ENCODE measurements at regions not wholly inside any gene's neighbourhood (a gene's known extent, or its start where the extent isn't known, plus 50 kb on each side); places are given as distances from the start of the nearest gene placed in this dataset.

- H3K36me3 ChIP-seq (ENCODE audit: control insufficient read depth, insufficient read depth, low read length): no peaks in the 10 kb centered on the region
- H3K4me1 ChIP-seq (ENCODE audit: control insufficient read depth, insufficient read depth, low read length, poor library complexity, severe bottlenecking): no peaks in the 10 kb centered on the region
- H3K27ac ChIP-seq (ENCODE audit: low read depth, low read length, severe bottlenecking): no peak overlapping the region
- no peaks in the 10 kb centered on the region for H3K9me3 ChIP-seq (ENCODE audit: control insufficient read depth, low read length)
- no peak overlapping the region for H3K4me3 ChIP-seq (ENCODE audit: extremely low read depth, insufficient read depth, low read length, poor library complexity, severe bottlenecking)
- WGBS, 2 experiments (ENCODE audit: insufficient coverage in 2 of 2): 92 to 95% methylated on average over 1 to 3 of the region's 3 CpGs
Measured at GRCh38 chr4:181427076-181427475, 816.1 kb upstream of the TENM3 start.

- Histone ChIP-seq H3K4me1 (ENCODE audit: control insufficient read depth, insufficient read depth, low read length, poor library complexity, severe bottlenecking) (no peaks in the 10 kb centered on the region), H3K4me3 (ENCODE audit: extremely low read depth, insufficient read depth, low read length, poor library complexity, severe bottlenecking) (no peak overlapping the region), H3K27ac (ENCODE audit: low read depth, low read length, severe bottlenecking) (no peak overlapping the region), H3K36me3 (ENCODE audit: control insufficient read depth, insufficient read depth, low read length) (no peaks in the 10 kb centered on the region), H3K9me3 (ENCODE audit: control insufficient read depth, low read length) (no peaks in the 10 kb centered on the region)
- 100% methylated on average over 1 of the region's 1 CpG; no CpG with 5 or more reads in 1 of the 2 experiments for WGBS, 2 experiments (ENCODE audit: insufficient coverage in 2 of 2)
Measured at GRCh38 chr4:181431006-181431405, 812.2 kb upstream of the TENM3 start.

- H3K9me3 ChIP-seq (ENCODE audit: control insufficient read depth, low read length): no peaks in the 10 kb centered on the region
- no peak overlapping the region for H3K4me3 ChIP-seq (ENCODE audit: extremely low read depth, insufficient read depth, low read length, poor library complexity, severe bottlenecking)
- H3K4me1 ChIP-seq (ENCODE audit: control insufficient read depth, insufficient read depth, low read length, poor library complexity, severe bottlenecking): no peaks in the 10 kb centered on the region
- no peak overlapping the region for H3K27ac ChIP-seq (ENCODE audit: low read depth, low read length, severe bottlenecking)
- H3K36me3 ChIP-seq (ENCODE audit: control insufficient read depth, insufficient read depth, low read length): no peaks in the 10 kb centered on the region
- WGBS, 2 experiments (ENCODE audit: insufficient coverage in 2 of 2): 82 to 91% methylated on average over 2 of the region's 3 CpGs
Measured at GRCh38 chr4:181431661-181432060, 811.5 kb upstream of the TENM3 start.

- no peak overlapping the region for H3K27ac ChIP-seq (ENCODE audit: low read depth, low read length, severe bottlenecking)
- H3K4me1 ChIP-seq (ENCODE audit: control insufficient read depth, insufficient read depth, low read length, poor library complexity, severe bottlenecking): no peaks in the 10 kb centered on the region
- 38 to 45% methylated on average over 5 to 6 of the region's 6 CpGs for WGBS, 2 experiments (ENCODE audit: insufficient coverage in 2 of 2)
- H3K36me3 ChIP-seq (ENCODE audit: control insufficient read depth, insufficient read depth, low read length): no peaks in the 10 kb centered on the region
- H3K4me3 ChIP-seq (ENCODE audit: extremely low read depth, insufficient read depth, low read length, poor library complexity, severe bottlenecking): no peak overlapping the region
- no peaks in the 10 kb centered on the region for H3K9me3 ChIP-seq (ENCODE audit: control insufficient read depth, low read length)
Measured at GRCh38 chr4:181432335-181432734, 810.9 kb upstream of the TENM3 start.

- Histone ChIP-seq H3K36me3 (ENCODE audit: control insufficient read depth, insufficient read depth, low read length) (no peaks in the 10 kb centered on the region), H3K4me3 (ENCODE audit: extremely low read depth, insufficient read depth, low read length, poor library complexity, severe bottlenecking) (no peak overlapping the region), H3K4me1 (ENCODE audit: control insufficient read depth, insufficient read depth, low read length, poor library complexity, severe bottlenecking) (no peaks in the 10 kb centered on the region), H3K27ac (ENCODE audit: low read depth, low read length, severe bottlenecking) (no peak overlapping the region), H3K9me3 (ENCODE audit: control insufficient read depth, low read length) (no peaks in the 10 kb centered on the region)
- WGBS, 2 experiments (ENCODE audit: insufficient coverage in 2 of 2): 92 to 93% methylated on average over 7 of the region's 7 CpGs
Measured at GRCh38 chr4:181437895-181438294, 805.3 kb upstream of the TENM3 start.

- H3K4me1 ChIP-seq (ENCODE audit: control insufficient read depth, insufficient read depth, low read length, poor library complexity, severe bottlenecking): no peaks in the 10 kb centered on the region
- H3K9me3 ChIP-seq (ENCODE audit: control insufficient read depth, low read length): no peaks in the 10 kb centered on the region
- 88 to 93% methylated on average over 2 to 4 of the region's 5 CpGs for WGBS, 2 experiments (ENCODE audit: insufficient coverage in 2 of 2)
- no peak overlapping the region for H3K27ac ChIP-seq (ENCODE audit: low read depth, low read length, severe bottlenecking)
- H3K4me3 ChIP-seq (ENCODE audit: extremely low read depth, insufficient read depth, low read length, poor library complexity, severe bottlenecking): no peak overlapping the region
- H3K36me3 ChIP-seq (ENCODE audit: control insufficient read depth, insufficient read depth, low read length): no peaks in the 10 kb centered on the region
Measured at GRCh38 chr4:181438641-181439040, 804.6 kb upstream of the TENM3 start.

- Histone ChIP-seq H3K36me3 (ENCODE audit: control insufficient read depth, insufficient read depth, low read length) (no peaks in the 10 kb centered on the region), H3K4me1 (ENCODE audit: control insufficient read depth, insufficient read depth, low read length, poor library complexity, severe bottlenecking) (no peaks in the 10 kb centered on the region), H3K9me3 (ENCODE audit: control insufficient read depth, low read length) (no peaks in the 10 kb centered on the region), H3K4me3 (ENCODE audit: extremely low read depth, insufficient read depth, low read length, poor library complexity, severe bottlenecking) (no peak overlapping the region), H3K27ac (ENCODE audit: low read depth, low read length, severe bottlenecking) (no peak overlapping the region)
- 68 to 77% methylated on average over 3 to 4 of the region's 6 CpGs for WGBS, 2 experiments (ENCODE audit: insufficient coverage in 2 of 2)
Measured at GRCh38 chr4:181443021-181443420, 800.2 kb upstream of the TENM3 start.

- Histone ChIP-seq H3K36me3 (ENCODE audit: control insufficient read depth, insufficient read depth, low read length) (no peaks in the 10 kb centered on the region), H3K27ac (ENCODE audit: low read depth, low read length, severe bottlenecking) (no peak overlapping the region), H3K9me3 (ENCODE audit: control insufficient read depth, low read length) (no peaks in the 10 kb centered on the region), H3K4me1 (ENCODE audit: control insufficient read depth, insufficient read depth, low read length, poor library complexity, severe bottlenecking) (no peaks in the 10 kb centered on the region), H3K4me3 (ENCODE audit: extremely low read depth, insufficient read depth, low read length, poor library complexity, severe bottlenecking) (no peak overlapping the region)
- WGBS, 2 experiments (ENCODE audit: insufficient coverage in 2 of 2): 93% methylated on average over 3 of the region's 7 CpGs; no CpG with 5 or more reads in 1 of the 2 experiments
Measured at GRCh38 chr4:181465826-181466225, 777.4 kb upstream of the TENM3 start.

GRCh38 chr4:181468451-181468850, 774.8 kb upstream of the TENM3 start:
- Histone ChIP-seq H3K9me3 (ENCODE audit: control insufficient read depth, low read length) (no peaks in the 10 kb centered on the region), H3K4me3 (ENCODE audit: extremely low read depth, insufficient read depth, low read length, poor library complexity, severe bottlenecking) (no peak overlapping the region), H3K4me1 (ENCODE audit: control insufficient read depth, insufficient read depth, low read length, poor library complexity, severe bottlenecking) (no peaks in the 10 kb centered on the region), H3K36me3 (ENCODE audit: control insufficient read depth, insufficient read depth, low read length) (no peaks in the 10 kb centered on the region), H3K27ac (ENCODE audit: low read depth, low read length, severe bottlenecking) (no peak overlapping the region)
- WGBS, 2 experiments (ENCODE audit: insufficient coverage in 2 of 2): 96 to 97% methylated on average over 4 to 5 of the region's 6 CpGs

GRCh38 chr4:181470306-181470705, 772.9 kb upstream of the TENM3 start:
- no peak overlapping the region for H3K4me3 ChIP-seq (ENCODE audit: extremely low read depth, insufficient read depth, low read length, poor library complexity, severe bottlenecking)
- no peaks in the 10 kb centered on the region for H3K4me1 ChIP-seq (ENCODE audit: control insufficient read depth, insufficient read depth, low read length, poor library complexity, severe bottlenecking)
- H3K9me3 ChIP-seq (ENCODE audit: control insufficient read depth, low read length): no peaks in the 10 kb centered on the region
- no peak overlapping the region for H3K27ac ChIP-seq (ENCODE audit: low read depth, low read length, severe bottlenecking)
- 67% methylated on average over 3 of the region's 5 CpGs; no CpG with 5 or more reads in 1 of the 2 experiments for WGBS, 2 experiments (ENCODE audit: insufficient coverage in 2 of 2)
- H3K36me3 ChIP-seq (ENCODE audit: control insufficient read depth, insufficient read depth, low read length): no peaks in the 10 kb centered on the region

- no peaks in the 10 kb centered on the region for H3K9me3 ChIP-seq (ENCODE audit: control insufficient read depth, low read length)
- WGBS, 2 experiments (ENCODE audit: insufficient coverage in 2 of 2): 84 to 93% methylated on average over 3 of the region's 3 CpGs
- H3K27ac ChIP-seq (ENCODE audit: low read depth, low read length, severe bottlenecking): no peak overlapping the region
- no peaks in the 10 kb centered on the region for H3K4me1 ChIP-seq (ENCODE audit: control insufficient read depth, insufficient read depth, low read length, poor library complexity, severe bottlenecking)
- no peak overlapping the region for H3K4me3 ChIP-seq (ENCODE audit: extremely low read depth, insufficient read depth, low read length, poor library complexity, severe bottlenecking)
- H3K36me3 ChIP-seq (ENCODE audit: control insufficient read depth, insufficient read depth, low read length): no peaks in the 10 kb centered on the region
Measured at GRCh38 chr4:181475359-181475758, 767.8 kb upstream of the TENM3 start.

All from mesodermal cell (in vitro differentiated cells).